ENCODE measurements at regions not wholly inside any gene's neighbourhood (a gene's known extent, or its start where the extent isn't known, plus 50 kb on each side); places are given as distances from the start of the nearest gene placed in this dataset.

DNA sequence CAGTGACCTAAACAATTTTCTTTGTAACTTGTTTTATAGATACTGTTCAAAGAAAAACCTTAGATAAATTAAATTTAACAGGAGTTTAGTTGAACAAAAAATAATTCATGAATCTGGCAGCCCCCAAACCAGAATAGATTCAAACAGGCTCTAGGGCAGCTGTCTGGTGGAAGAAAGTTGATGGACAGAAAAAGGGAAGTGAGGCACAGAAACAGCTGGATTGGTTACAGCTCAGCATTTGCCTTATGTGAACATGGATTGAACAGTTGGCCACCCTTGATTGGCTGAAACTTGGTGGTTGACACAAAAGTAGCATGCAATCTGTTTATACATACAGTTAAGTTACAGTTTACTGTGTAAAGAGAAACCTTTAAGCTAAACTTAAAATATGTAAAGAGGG lies 954.3 kb upstream of the FLRT2 start:
- Histone ChIP-seq H3K4me1 (no peaks in the 10 kb centered on the region), H3K9me3 (no peaks in the 10 kb centered on the region), H3K27me3 (replicated peaks; ENCODE audit: control insufficient read depth, insufficient read depth, low read length) (no peaks in the 10 kb centered on the region), H3K36me3 (ENCODE audit: control insufficient read depth, insufficient read depth, low read length) (no peaks in the 10 kb centered on the region), H3K4me3 (ENCODE audit: low read depth, low read length) (no peak overlapping the region)
- Mint-ChIP-seq H3K27ac (ENCODE audit: unreplicated experiment) (no peak overlapping the region), H3K4me3 (ENCODE audit: unreplicated experiment) (no peak overlapping the region), H3K27me3 (ENCODE audit: insufficient read depth, unreplicated experiment) (no peaks in the 10 kb centered on the region), H3K36me3 (ENCODE audit: insufficient read depth, unreplicated experiment) (no peaks in the 10 kb centered on the region), H3K9me3 (ENCODE audit: unreplicated experiment) (no peaks in the 10 kb centered on the region), H3K4me1 (ENCODE audit: low read depth, unreplicated experiment) (peaks cover 7% of the 10 kb centered on the region)
- ChIA-PET CTCF (no interaction called here), POLR2A (no interaction called here)
- TF ChIP-seq, protein P1, sequence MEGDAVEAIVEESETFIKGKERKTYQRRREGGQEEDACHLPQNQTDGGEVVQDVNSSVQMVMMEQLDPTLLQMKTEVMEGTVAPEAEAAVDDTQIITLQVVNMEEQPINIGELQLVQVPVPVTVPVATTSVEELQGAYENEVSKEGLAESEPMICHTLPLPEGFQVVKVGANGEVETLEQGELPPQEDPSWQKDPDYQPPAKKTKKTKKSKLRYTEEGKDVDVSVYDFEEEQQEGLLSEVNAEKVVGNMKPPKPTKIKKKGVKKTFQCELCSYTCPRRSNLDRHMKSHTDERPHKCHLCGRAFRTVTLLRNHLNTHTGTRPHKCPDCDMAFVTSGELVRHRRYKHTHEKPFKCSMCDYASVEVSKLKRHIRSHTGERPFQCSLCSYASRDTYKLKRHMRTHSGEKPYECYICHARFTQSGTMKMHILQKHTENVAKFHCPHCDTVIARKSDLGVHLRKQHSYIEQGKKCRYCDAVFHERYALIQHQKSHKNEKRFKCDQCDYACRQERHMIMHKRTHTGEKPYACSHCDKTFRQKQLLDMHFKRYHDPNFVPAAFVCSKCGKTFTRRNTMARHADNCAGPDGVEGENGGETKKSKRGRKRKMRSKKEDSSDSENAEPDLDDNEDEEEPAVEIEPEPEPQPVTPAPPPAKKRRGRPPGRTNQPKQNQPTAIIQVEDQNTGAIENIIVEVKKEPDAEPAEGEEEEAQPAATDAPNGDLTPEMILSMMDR (IDR thresholded peaks at IDR 0.05; ENCODE audit: insufficient read depth in 1 of 2, low read depth in 1 of 2, low read length in 1 of 2, severe bottlenecking in 1 of 2, unreplicated experiment in 1 of 2), result no peak
- BruUV-seq (replicated peaks), result no TSS peak
- intact Hi-C loops (cut with micrococcal nuclease; ENCODE audit: unreplicated experiment), result no loop called here
- DNase-seq, result no peak

DNA sequence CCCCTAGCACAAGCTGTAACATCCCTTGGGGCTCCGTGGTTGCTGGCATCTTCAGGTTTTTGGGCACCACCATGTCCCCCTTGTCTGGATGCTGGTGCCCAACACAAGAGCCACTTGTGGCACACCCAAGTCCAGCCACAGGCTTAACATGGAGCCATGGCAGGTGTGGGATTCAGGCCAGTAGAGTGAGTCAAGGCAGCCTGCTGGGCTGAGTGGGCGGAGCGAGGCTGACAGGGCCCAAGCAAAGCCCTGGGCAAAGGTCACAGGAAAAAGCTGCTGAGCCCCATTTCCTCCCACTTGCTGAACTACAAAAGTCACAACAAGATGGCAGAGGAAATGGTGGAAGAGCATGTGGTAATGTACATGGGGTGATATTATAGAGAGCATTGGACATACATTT lies 950.7 kb upstream of the FLRT2 start:
- Mint-ChIP-seq H3K4me3 (ENCODE audit: unreplicated experiment) (no peak overlapping the region), H3K27me3 (ENCODE audit: insufficient read depth, unreplicated experiment) (no peaks in the 10 kb centered on the region), H3K4me1 (ENCODE audit: low read depth, unreplicated experiment) (peaks cover 7% of the 10 kb centered on the region), H3K9me3 (ENCODE audit: unreplicated experiment) (no peaks in the 10 kb centered on the region), H3K36me3 (ENCODE audit: insufficient read depth, unreplicated experiment) (no peaks in the 10 kb centered on the region), H3K27ac (ENCODE audit: unreplicated experiment) (no peak overlapping the region)
- CTCF ChIA-PET, result no interaction called here
- POLR2A ChIA-PET, result no interaction called here
- TF ChIP-seq, protein P1 (IDR thresholded peaks at IDR 0.05; ENCODE audit: insufficient read depth in 1 of 2, low read depth in 1 of 2, low read length in 1 of 2, severe bottlenecking in 1 of 2, unreplicated experiment in 1 of 2), result no peak
- BruUV-seq (replicated peaks), result no TSS peak
- Histone ChIP-seq H3K4me3 (ENCODE audit: low read depth, low read length) (no peak overlapping the region), H3K4me1 (no peaks in the 10 kb centered on the region), H3K36me3 (ENCODE audit: control insufficient read depth, insufficient read depth, low read length) (no peaks in the 10 kb centered on the region), H3K27me3 (replicated peaks; ENCODE audit: control insufficient read depth, insufficient read depth, low read length) (no peaks in the 10 kb centered on the region), H3K9me3 (no peaks in the 10 kb centered on the region)
- DNase-seq, result no peak
- intact Hi-C loops (cut with micrococcal nuclease; ENCODE audit: unreplicated experiment), result no loop called here

DNA sequence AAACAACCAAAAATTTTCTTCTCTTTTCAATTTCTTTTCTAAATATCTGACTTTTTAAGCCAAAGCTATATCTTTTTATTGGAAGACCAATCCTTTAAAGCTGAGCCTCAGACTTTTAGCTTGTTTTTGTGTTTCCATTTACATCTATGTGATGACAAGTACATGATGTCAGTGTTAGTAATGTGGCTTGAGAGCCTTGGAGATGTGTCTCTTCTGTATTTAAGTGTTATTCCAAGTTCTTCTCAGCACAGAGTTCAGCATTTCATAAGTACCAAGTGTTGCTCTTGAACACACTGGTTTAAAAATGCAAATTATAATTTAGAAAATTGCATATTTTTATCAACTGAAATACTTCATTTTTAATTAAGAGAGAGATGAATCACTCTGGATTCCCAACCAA lies 948.9 kb upstream of the FLRT2 start:
- Histone ChIP-seq H3K4me3 (ENCODE audit: low read depth, low read length) (no peak overlapping the region), H3K9me3 (no peaks in the 10 kb centered on the region), H3K4me1 (no peaks in the 10 kb centered on the region), H3K36me3 (ENCODE audit: control insufficient read depth, insufficient read depth, low read length) (no peaks in the 10 kb centered on the region), H3K27me3 (replicated peaks; ENCODE audit: control insufficient read depth, insufficient read depth, low read length) (no peaks in the 10 kb centered on the region)
- BruUV-seq (replicated peaks), result no TSS peak
- no peaks in the 10 kb centered on the region for H3K27me3 Mint-ChIP-seq (ENCODE audit: insufficient read depth, unreplicated experiment)
- H3K4me1 Mint-ChIP-seq (ENCODE audit: low read depth, unreplicated experiment), result peaks cover 7% of the 10 kb centered on the region
- H3K9me3 Mint-ChIP-seq (ENCODE audit: unreplicated experiment), result no peaks in the 10 kb centered on the region
- no peak for DNase-seq
- H3K27ac Mint-ChIP-seq (ENCODE audit: unreplicated experiment), result no peak overlapping the region
- TF ChIP-seq, protein P1 (IDR thresholded peaks at IDR 0.05; ENCODE audit: insufficient read depth in 1 of 2, low read depth in 1 of 2, low read length in 1 of 2, severe bottlenecking in 1 of 2, unreplicated experiment in 1 of 2), result no peak
- intact Hi-C loops (cut with micrococcal nuclease; ENCODE audit: unreplicated experiment), result no loop called here
- ChIA-PET CTCF (no interaction called here), POLR2A (no interaction called here)
- H3K36me3 Mint-ChIP-seq (ENCODE audit: insufficient read depth, unreplicated experiment), result no peaks in the 10 kb centered on the region
- no peak overlapping the region for H3K4me3 Mint-ChIP-seq (ENCODE audit: unreplicated experiment)

All from Caco-2 (cell line).